Heart left ventricle (tissue), 16 donors: ENCODE measurements at regions not wholly inside any gene's neighbourhood (a gene's known extent, or its start where the extent isn't known, plus 50 kb on each side); places are given as distances from the start of the nearest gene placed in this dataset.
A peak's percentile ranks its signal among the peaks of the same experiment; 100 is the strongest.

Source experiments
- ATAC-seq, 4 donors: fragments of 200-7000 bp; cut with Tn5 transposase; one replicate each; pipeline ENCODE4 v1.9.1; 2020 to 2022; ENCODE audit warnings: moderate library complexity in 4 of 4, mild to moderate bottlenecking in 3 of 4, moderate number of reproducible peaks in 1 of 4
- DNase-seq, 5 donors: peaks; one replicate each; pipeline ENCODE4 v3.0.0-alpha.2; 2020
- H3K27ac ChIP-seq, 12 donors: fragments of 200-600 bp; sonication (generic) in 4 of 12; one replicate each; pipeline versions ENCODE4 v1.5.0 to v1.8.0; 2016 to 2022; ENCODE audit warnings: mild to moderate bottlenecking in 2 of 12
- H3K27me3 ChIP-seq, 9 donors: fragments of 200-600 bp; sonication (generic) in 2 of 9; one replicate each; pipeline versions ENCODE4 v1.5.1 to v1.8.0; 2016 to 2022; ENCODE audit warnings: mild to moderate bottlenecking in 3 of 9
- H3K36me3 ChIP-seq, 9 donors: fragments of 200-600 bp; sonication (generic) in 2 of 9; one replicate each; pipeline versions ENCODE4 v1.5.0 to v1.8.0; 2018 to 2022; ENCODE audit warnings: mild to moderate bottlenecking in 2 of 9
- H3K4me1 ChIP-seq, 12 donors: fragments of 200-600 bp; sonication (generic) in 4 of 12; one replicate each; pipeline versions ENCODE4 v1.5.0 to v1.8.0; 2016 to 2022; ENCODE audit warnings: mild to moderate bottlenecking in 3 of 12
- H3K4me3 ChIP-seq, 12 donors: fragments of 200-600 bp; sonication (generic) in 4 of 12; one replicate each; pipeline versions ENCODE4 v1.5.0 to v1.8.0; 2017 to 2022; ENCODE audit warnings: mild to moderate bottlenecking in 9 of 12, moderate library complexity in 4 of 12
- H3K9me3 ChIP-seq, 12 donors: fragments of 200-600 bp; sonication (generic) in 4 of 12; one replicate each; pipeline versions ENCODE4 v1.5.0 to v1.8.0; 2016 to 2022; ENCODE audit warnings: mild to moderate bottlenecking in 1 of 12
- POLR2A ChIP-seq, 2 donors: fragments of 450-650 bp; IDR thresholded peaks; one replicate each; pipeline ENCODE4 v1.6.1; 2017; ENCODE audit warnings: antibody characterized with exemption in 2 of 2, mild to moderate bottlenecking in 2 of 2, moderate library complexity in 2 of 2
- WGBS, 4 donors: extraction: QIAGEN DNeasy Blood & Tissue Kit in 2 of 4; methylation state at CpG; one replicate each; pipeline versions ENCODE4 v1.1.5 to v1.1.7; 2013 to 2018; 5-methylcytosine and 5-hydroxymethylcytosine counted together
- intact Hi-C, 10 donors: fragments of 100-400 bp; cut with DNase I; formaldehyde crosslinking; loops; one replicate each; pipeline versions ENCODE4 v1.11.1 to v1.14.2; 2022
- TF ChIP-seq, protein P1 (sequence below), 12 donors: fragments of 200-600 bp; sonication (generic) in 4 of 12; IDR thresholded peaks; one replicate each; pipeline versions ENCODE4 v1.5.0 to v1.8.0; 2018 to 2022; ENCODE audit warnings: antibody characterized with exemption in 12 of 12, mild to moderate bottlenecking in 5 of 12
- donor health status: ischemic (EF 13 %, LVEDD 7.1; RV severe dilation, severe dysfunction).
- donor health status: healthy with polysubstance abuse.
- donor health status: DM: no; HTN: yes; CAD: no.
- donor health status: DM: no; HTN: no; CAD: no.
- donor health status: ischemic (EF 25% LVEDD 6.9; RV normal size, moderate dysfunction).
- donor health status: ischemic (EF 25% LVEDD 5.7; RV mildly dilated, moderate dysfunction).
- donor health status: healthy.
- donor health status: DM: yes; HTN: yes; CAD: no.
- donor health status: ischemic (EF 35%, LVEDD 5.7; RV mildly dilated, moderate dysfunction).
- donor health status: nonischemic (EF 11% LVEDD 7.7; RV severe dilation, severe dysfunction).
- donor health status: DM: yes; HTN: yes; CAD: no.
- donor health status: PGD.
- donor health status: ischemic (EF 29% LVEDD 5.4; RV normal size, mild dysfunction).
- donor health status: nonischemic (EF 23%, LVEDD 6.1; RV moderate dilation, normal function).

DNA sequence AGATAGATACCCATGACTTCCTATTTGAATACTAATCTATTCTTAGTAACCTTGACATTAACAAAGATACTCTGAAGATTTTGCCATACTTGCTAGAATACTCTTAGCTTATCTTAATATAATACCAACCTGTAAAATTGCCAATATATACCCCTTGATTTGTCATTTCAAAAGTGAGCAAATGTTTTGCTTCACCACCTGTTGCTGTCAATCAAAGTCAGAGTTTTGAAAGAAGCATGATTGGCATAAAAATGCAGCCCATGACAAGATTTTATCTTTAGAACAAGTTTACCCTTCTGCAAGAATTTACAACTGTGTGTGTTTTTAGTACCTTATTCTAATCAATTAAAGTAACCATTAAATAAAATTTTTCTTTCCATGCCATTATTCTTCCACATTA lies 236.2 kb downstream of the TBX18 start:
- Histone ChIP-seq H3K27me3 (no peaks in the 10 kb centered on the region), H3K4me3 (no peak overlapping the region), H3K4me1 (no peaks in the 10 kb centered on the region), H3K9me3 (peaks cover 0 to 15% (median 0%) of the 10 kb centered on the region in 12 donors), H3K36me3 (no peaks in the 10 kb centered on the region), H3K27ac (no peak overlapping the region)
- DNase-seq (no peak), ATAC-seq (no peak)
- no peak for TF ChIP-seq POLR2A (IDR thresholded peaks at IDR 0.05)
- TF ChIP-seq, protein P1, sequence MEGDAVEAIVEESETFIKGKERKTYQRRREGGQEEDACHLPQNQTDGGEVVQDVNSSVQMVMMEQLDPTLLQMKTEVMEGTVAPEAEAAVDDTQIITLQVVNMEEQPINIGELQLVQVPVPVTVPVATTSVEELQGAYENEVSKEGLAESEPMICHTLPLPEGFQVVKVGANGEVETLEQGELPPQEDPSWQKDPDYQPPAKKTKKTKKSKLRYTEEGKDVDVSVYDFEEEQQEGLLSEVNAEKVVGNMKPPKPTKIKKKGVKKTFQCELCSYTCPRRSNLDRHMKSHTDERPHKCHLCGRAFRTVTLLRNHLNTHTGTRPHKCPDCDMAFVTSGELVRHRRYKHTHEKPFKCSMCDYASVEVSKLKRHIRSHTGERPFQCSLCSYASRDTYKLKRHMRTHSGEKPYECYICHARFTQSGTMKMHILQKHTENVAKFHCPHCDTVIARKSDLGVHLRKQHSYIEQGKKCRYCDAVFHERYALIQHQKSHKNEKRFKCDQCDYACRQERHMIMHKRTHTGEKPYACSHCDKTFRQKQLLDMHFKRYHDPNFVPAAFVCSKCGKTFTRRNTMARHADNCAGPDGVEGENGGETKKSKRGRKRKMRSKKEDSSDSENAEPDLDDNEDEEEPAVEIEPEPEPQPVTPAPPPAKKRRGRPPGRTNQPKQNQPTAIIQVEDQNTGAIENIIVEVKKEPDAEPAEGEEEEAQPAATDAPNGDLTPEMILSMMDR (IDR thresholded peaks at IDR 0.05): no peak
- intact Hi-C loops: no loop called here

DNA sequence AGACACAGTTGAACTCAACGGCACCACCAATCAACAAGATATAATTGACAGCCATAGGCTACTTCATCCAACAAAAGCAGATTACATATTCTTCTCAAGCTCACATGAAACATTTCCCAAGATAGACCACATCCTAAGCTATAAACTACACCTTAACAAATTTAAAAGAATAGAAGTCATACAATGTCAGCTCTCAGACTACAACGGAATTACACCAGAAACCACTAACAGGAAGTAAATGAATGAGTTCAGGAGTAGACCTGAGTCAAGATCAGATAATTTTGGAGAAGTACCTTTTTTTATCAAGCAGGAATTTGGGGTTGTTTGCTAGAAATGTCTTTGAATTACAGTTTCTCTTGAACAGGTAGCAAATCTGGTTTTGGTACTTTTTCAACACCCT lies 237.8 kb downstream of the TBX18 start:
- H3K9me3 ChIP-seq: peaks cover 0 to 5% (median 0%) of the 10 kb centered on the region in 12 donors
- H3K27ac ChIP-seq: no peak overlapping the region
- H3K4me1 ChIP-seq: no peaks in the 10 kb centered on the region
- WGBS, 4 donors: 69 to 94% (median 83%) methylated on average over 2 of the region's 2 CpGs
- no peak overlapping the region for H3K4me3 ChIP-seq
- H3K36me3 ChIP-seq: no peaks in the 10 kb centered on the region
- ATAC-seq: no peak
- intact Hi-C loops: no loop called here
- no peak for DNase-seq
- no peak for TF ChIP-seq POLR2A (IDR thresholded peaks at IDR 0.05)
- TF ChIP-seq, protein P1 (IDR thresholded peaks at IDR 0.05): no peak
- H3K27me3 ChIP-seq: no peaks in the 10 kb centered on the region

DNA sequence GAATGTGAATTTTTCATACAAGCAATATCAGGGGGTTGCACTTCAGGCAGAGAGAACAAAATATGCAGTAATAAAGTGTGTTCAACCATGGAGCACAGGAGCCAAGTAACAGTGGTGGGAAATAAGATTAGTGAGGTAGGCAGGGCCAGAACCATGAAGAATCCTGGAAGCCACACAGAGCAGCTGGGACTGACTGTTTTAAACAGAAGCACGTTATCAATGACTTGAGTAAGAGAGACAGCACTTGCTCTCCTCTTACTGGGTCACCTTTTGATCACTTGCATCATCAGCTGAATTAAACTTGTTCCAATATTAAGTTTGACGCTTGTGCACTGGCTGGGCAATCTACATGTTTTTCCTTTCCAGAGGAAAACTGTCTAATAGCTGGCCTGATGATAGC lies 238.5 kb downstream of the TBX18 start:
- ATAC-seq (peak in 2 of 4 donors; percentile 32 to 59), DNase-seq (no peak)
- Histone ChIP-seq H3K27ac (no peak overlapping the region), H3K36me3 (no peaks in the 10 kb centered on the region), H3K4me3 (no peak overlapping the region), H3K9me3 (no peaks in the 10 kb centered on the region), H3K27me3 (no peaks in the 10 kb centered on the region), H3K4me1 (no peaks in the 10 kb centered on the region)
- intact Hi-C loops: no loop called here
- 50 to 62% (median 56%) methylated on average over 2 of the region's 2 CpGs for WGBS, 4 donors
- TF ChIP-seq, protein P1 (IDR thresholded peaks at IDR 0.05): no peak
- no peak for TF ChIP-seq POLR2A (IDR thresholded peaks at IDR 0.05)

DNA sequence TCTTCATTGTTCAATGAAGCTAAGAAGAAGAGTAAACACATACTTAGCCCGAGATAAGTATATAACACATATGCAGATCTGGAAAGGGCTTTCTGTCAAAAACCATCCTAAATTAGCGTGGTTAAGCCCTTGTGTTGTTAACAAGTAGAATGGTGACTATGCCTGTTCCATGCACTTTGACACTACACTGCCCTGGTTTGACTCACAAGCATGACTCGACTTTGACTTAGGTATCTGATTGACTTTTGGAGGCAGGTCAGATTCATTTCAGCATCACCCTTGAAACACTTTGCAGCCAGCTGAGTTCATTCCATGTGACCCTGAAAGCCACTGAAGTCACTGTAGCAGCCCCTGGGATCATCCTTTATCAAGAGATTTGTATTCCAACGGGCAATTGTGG lies 239.8 kb downstream of the TBX18 start:
- Histone ChIP-seq H3K4me1 (no peaks in the 10 kb centered on the region), H3K27me3 (no peaks in the 10 kb centered on the region), H3K27ac (no peak overlapping the region), H3K36me3 (no peaks in the 10 kb centered on the region), H3K4me3 (no peak overlapping the region), H3K9me3 (no peaks in the 10 kb centered on the region)
- intact Hi-C loops: no loop called here
- TF ChIP-seq, protein P1 (IDR thresholded peaks at IDR 0.05): no peak
- no peak for TF ChIP-seq POLR2A (IDR thresholded peaks at IDR 0.05)
- DNase-seq (no peak), ATAC-seq (no peak)
- WGBS, 4 donors: 31 to 50% (median 40%) methylated on average over 4 of the region's 4 CpGs
